K562 (cell line): ENCODE measurements at regions not wholly inside any gene's neighbourhood (a gene's known extent, or its start where the extent isn't known, plus 50 kb on each side); places are given as distances from the start of the nearest gene placed in this dataset.

Experiments
- ATAC-seq: fragments of 200-7000 bp; cut with Tn5 transposase; 3 replicates; pipeline ENCODE4 v1.9.1; 2020; ENCODE audit warnings: moderate library complexity
- BruUV-seq: library from RNA; stranded (reverse); fragments of 400-500 nt; replicated peaks from 2 replicates; lab custom pipeline; 2021; lab: Mats Ljungman, UMichigan
- CTCF ChIA-PET: fragments of 300-600 bp; formaldehyde crosslinking; extraction: SDS; loops from one replicate; lab custom pipeline; 2021; ENCODE audit warnings: low intra/inter-chr PET ratio; lab: Yijun Ruan, JAX
- POLR2A ChIA-PET: fragments of 300-600, 350-650 bp; sonication (Branson Sonifier 250); formaldehyde crosslinking; extraction: SDS; loops from one replicate; lab custom pipeline; 2021; ENCODE audit warnings: antibody characterized with exemption, inconsistent platforms; lab: Yijun Ruan, JAX
- DNase-seq, 4 experiments: peaks; one replicate each; pipeline versions ENCODE4 v3.0.0 to v3.0.0-alpha.2; 2011 to 2018; ENCODE audit warnings: low spot score in 3 of 4, mixed read lengths in 3 of 4; ENCODE audit errors: extremely low read depth in 1 of 4
- FAIRE-seq: peaks from 2 replicates; lab custom pipeline; 2011; peaks lifted over from hg19 to GRCh38; lab: Jason Lieb, UNC
- H2AFZ ChIP-seq: 2 replicates; pipeline ENCODE4 v1.6.0; 2011; ENCODE audit warnings: low read depth, low read length, control low read depth, inconsistent platforms
- H3K27ac ChIP-seq: fragments of 200-600 bp; 3 replicates; pipeline ENCODE4 v1.8.0; 2011; ENCODE audit warnings: low read depth, mild to moderate bottlenecking, control low read depth, inconsistent platforms, low read length, moderate library complexity, mixed read lengths; ENCODE audit errors: extremely low read depth
- H3K27me3 ChIP-seq, 2 experiments: fragments of 300-600 bp in 1 of 2; 2 replicates in 1 of 2; 3 replicates in 1 of 2; pipeline versions ENCODE4 v1.6.0 to v1.8.0; 2011; ENCODE audit warnings: inconsistent platforms in 2 of 2, low read length in 2 of 2, mild to moderate bottlenecking in 1 of 2, mixed read lengths in 1 of 2, moderate library complexity in 1 of 2; ENCODE audit not compliant: control insufficient read depth in 2 of 2, insufficient read depth in 2 of 2
- H3K36me3 ChIP-seq: fragments of 300-600 bp; 3 replicates; pipeline ENCODE4 v1.8.0; 2011; ENCODE audit warnings: mild to moderate bottlenecking, low read length, inconsistent platforms; ENCODE audit not compliant: control insufficient read depth, insufficient read depth
- H3K4me1 ChIP-seq, 2 experiments: fragments of 200-600 bp in 1 of 2; replicated peaks in 1 of 2; 2 replicates in 1 of 2; 3 replicates in 1 of 2; pipeline versions ENCODE4 v1.5.1 to v1.8.0; 2011; ENCODE audit warnings: inconsistent platforms in 2 of 2, low read length in 2 of 2, mild to moderate bottlenecking in 1 of 2, mixed read lengths in 1 of 2, moderate library complexity in 1 of 2; ENCODE audit not compliant: control insufficient read depth in 2 of 2, insufficient read depth in 2 of 2
- H3K4me2 ChIP-seq: 2 replicates; pipeline ENCODE4 v1.6.1; 2011; ENCODE audit warnings: low read length, control low read depth, inconsistent platforms, mixed read lengths; ENCODE audit not compliant: insufficient read depth
- H3K4me3 ChIP-seq: fragments of 200-600 bp; sonication (generic), shearing (Covaris generic); 2 replicates; pipeline ENCODE4 v1.5.1; 2016; ENCODE audit warnings: control low read depth, inconsistent platforms
- H3K79me2 ChIP-seq: fragments of 200-600 bp; 3 replicates; pipeline ENCODE4 v1.8.0; 2011; ENCODE audit warnings: low read length, inconsistent platforms; ENCODE audit not compliant: control insufficient read depth, insufficient read depth
- H3K9ac ChIP-seq, 2 experiments: 2 replicates each; pipeline versions ENCODE4 v1.6.0 to v1.6.1; 2011; ENCODE audit warnings: low read depth in 2 of 2, low read length in 2 of 2, control low read depth in 1 of 2, inconsistent platforms in 1 of 2, mild to moderate bottlenecking in 1 of 2, mixed read lengths in 1 of 2; ENCODE audit not compliant: insufficient read depth in 1 of 2
- H3K9me1 ChIP-seq: one replicate; pipeline ENCODE4 v1.6.0; 2011; ENCODE audit warnings: inconsistent platforms, mild to moderate bottlenecking, low read length, moderate library complexity; ENCODE audit not compliant: control insufficient read depth, insufficient read depth
- H3K9me3 ChIP-seq: replicated peaks from 2 replicates; pipeline ENCODE4 v1.5.1; 2011; ENCODE audit warnings: low read depth, low read length, inconsistent platforms; ENCODE audit not compliant: control insufficient read depth, insufficient read depth
- H4K20me1 ChIP-seq: replicated peaks from 2 replicates; pipeline ENCODE4 v1.6.1; 2011; ENCODE audit warnings: low read length, inconsistent platforms, mixed read lengths; ENCODE audit not compliant: control insufficient read depth, insufficient read depth
- ATF1 ChIP-seq, 2 experiments: fragments of 450-650 bp in 1 of 2; IDR thresholded peaks; 2 replicates each; pipeline ENCODE4 v1.6.1; 2016; ENCODE audit warnings: missing compliant biosample characterization in 1 of 2, missing genetic modification characterization in 1 of 2
- LCOR ChIP-seq: sonication (generic); formaldehyde crosslinking; IDR thresholded peaks from 2 replicates; pipeline ENCODE4 v1.8.0; 2022; ENCODE audit warnings: mild to moderate bottlenecking, missing genetic modification reagents
- MBD2 ChIP-seq: sonication (generic); IDR thresholded peaks from 2 replicates; pipeline ENCODE4 v1.6.1; 2016; ENCODE audit warnings: low read depth, borderline replicate concordance
- MCM2 ChIP-seq: fragments of 450-650 bp; IDR thresholded peaks from 2 replicates; pipeline ENCODE4 v1.6.1; 2017; ENCODE audit warnings: low read depth, mild to moderate bottlenecking
- RBFOX2 ChIP-seq: fragments of 200-400 bp; formaldehyde crosslinking; IDR thresholded peaks from 2 replicates; pipeline ENCODE4 v1.6.1; 2017; ENCODE audit warnings: low read depth, mild to moderate bottlenecking, low read length, moderate library complexity
- RHOXF2B ChIP-seq: fragments of 250-450 bp; sonication (Bioruptor Pico); conservative IDR thresholded peaks from 2 replicates; pipeline ENCODE4 v1.5.1; 2021
- TAF7 ChIP-seq: fragments of 450-650 bp; IDR thresholded peaks from 2 replicates; pipeline ENCODE4 v1.6.1; 2016; ENCODE audit warnings: missing genetic modification characterization, missing compliant biosample characterization
- ZNF444 ChIP-seq: fragments of 250-450 bp; sonication (Bioruptor Pico); IDR thresholded peaks from 2 replicates; pipeline ENCODE4 v1.4.0; 2020; ENCODE audit warnings: mild to moderate bottlenecking, moderate library complexity
- ZNF780A ChIP-seq: fragments of 250-450 bp; sonication (Bioruptor Pico); IDR thresholded peaks from 2 replicates; pipeline ENCODE4 v1.5.0; 2021; ENCODE audit warnings: mild to moderate bottlenecking
- WGBS: fragments of 100-300 bp; shearing (Covaris generic); methylation state at CpG from one replicate; pipeline ENCODE4 v1.1.6; 2016; ENCODE audit warnings: low coverage, mixed read lengths; ENCODE audit not compliant: insufficient coverage; ENCODE audit errors: missing lambda C conversion rate; 5-methylcytosine and 5-hydroxymethylcytosine counted together
- in situ Hi-C: fragments of 300-500 bp; cut with MboI; formaldehyde crosslinking; loops from 4 replicates; pipeline ENCODE4 v1.15.0; 2018; ENCODE audit warnings: inconsistent platforms, mixed read lengths
- intact Hi-C: fragments of 100-400 bp; cut with micrococcal nuclease; formaldehyde crosslinking; loops from 2 replicates; pipeline ENCODE4 v1.14.2; 2022
- TF ChIP-seq, protein P1 (sequence below), 2 experiments: fragments of 450-650 bp; IDR thresholded peaks; 2 replicates each; pipeline ENCODE4 v1.6.1; 2016; ENCODE audit warnings: mild to moderate bottlenecking in 2 of 2, borderline replicate concordance in 1 of 2, low read depth in 1 of 2, moderate library complexity in 1 of 2
- TF ChIP-seq, protein P2 (sequence below): fragments of 450-650 bp; formaldehyde crosslinking; IDR thresholded peaks from 2 replicates; pipeline ENCODE4 v1.4.0; 2022; ENCODE audit warnings: missing genetic modification characterization
- TF ChIP-seq, protein P3 (sequence below): fragments of 250-450 bp; sonication (Bioruptor Pico); IDR thresholded peaks from 2 replicates; pipeline ENCODE4 v1.5.0; 2021; ENCODE audit warnings: mild to moderate bottlenecking, borderline replicate concordance

DNA sequence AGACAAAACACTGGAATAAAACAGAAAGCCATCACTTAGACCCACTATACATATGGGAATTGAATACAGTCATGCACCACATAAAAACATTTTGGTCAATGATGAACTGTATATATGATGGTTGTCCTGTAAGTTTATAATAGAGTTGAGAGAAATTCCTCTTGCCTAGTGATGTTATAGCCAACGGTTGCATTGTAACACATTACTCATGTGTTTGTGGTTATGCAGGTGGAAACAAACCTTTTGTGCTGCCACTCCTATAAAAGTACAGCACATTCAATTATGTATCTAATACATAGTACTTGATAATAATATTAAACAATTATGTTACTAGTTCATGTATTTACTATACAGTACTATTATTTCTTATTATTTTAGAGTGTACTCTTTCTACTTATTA, 381.2 kb upstream of the MBL2 start:
- in situ Hi-C loops (no loop called here), intact Hi-C loops (no loop called here)
- ChIA-PET CTCF (no interaction called here), POLR2A (interaction anchor here (0.6 kb wide), 1 partner anchor 1535 kb away, joined by 3 read pairs; no protein-coding TSS in a partner anchor)
- FAIRE-seq (no peak), DNase-seq (no peak), ATAC-seq (no peak)
- BruUV-seq, result no TSS peak
- H3K79me2 ChIP-seq, result no peaks in the 10 kb centered on the region
- no peak overlapping the region for H3K4me3 ChIP-seq
- no peaks in the 10 kb centered on the region for H3K9me1 ChIP-seq
- 0% methylated on average over 1 of the region's 1 CpG for WGBS
- H3K27me3 ChIP-seq, result no peaks in the 10 kb centered on the region
- H3K9ac ChIP-seq, result no peak overlapping the region
- no peak overlapping the region for H2AFZ ChIP-seq
- no peaks in the 10 kb centered on the region for H4K20me1 ChIP-seq
- H3K4me2 ChIP-seq, result no peak overlapping the region
- no peaks in the 10 kb centered on the region for H3K4me1 ChIP-seq
- H3K27ac ChIP-seq, result no peak overlapping the region
- no peaks in the 10 kb centered on the region for H3K36me3 ChIP-seq
- no peaks in the 10 kb centered on the region; the same call in 1 of the 2 replicates for H3K9me3 ChIP-seq
- TF ChIP-seq MCM2 (no peak), RBFOX2 (no peak), ATF1 (CRISPR knock-in tag; IDR thresholded peaks at IDR 0.05) (no peak), ATF1 (tag; IDR thresholded peaks at IDR 0.05) (no peak), LCOR (CRISPR knock-in tag) (no peak), TAF7 (tag) (no peak), ZNF780A (CRISPR knock-in tag) (no peak), MBD2 (no peak), ZNF444 (no peak), RHOXF2B (CRISPR knock-in tag) (no peak)
- TF ChIP-seq, protein P1, sequence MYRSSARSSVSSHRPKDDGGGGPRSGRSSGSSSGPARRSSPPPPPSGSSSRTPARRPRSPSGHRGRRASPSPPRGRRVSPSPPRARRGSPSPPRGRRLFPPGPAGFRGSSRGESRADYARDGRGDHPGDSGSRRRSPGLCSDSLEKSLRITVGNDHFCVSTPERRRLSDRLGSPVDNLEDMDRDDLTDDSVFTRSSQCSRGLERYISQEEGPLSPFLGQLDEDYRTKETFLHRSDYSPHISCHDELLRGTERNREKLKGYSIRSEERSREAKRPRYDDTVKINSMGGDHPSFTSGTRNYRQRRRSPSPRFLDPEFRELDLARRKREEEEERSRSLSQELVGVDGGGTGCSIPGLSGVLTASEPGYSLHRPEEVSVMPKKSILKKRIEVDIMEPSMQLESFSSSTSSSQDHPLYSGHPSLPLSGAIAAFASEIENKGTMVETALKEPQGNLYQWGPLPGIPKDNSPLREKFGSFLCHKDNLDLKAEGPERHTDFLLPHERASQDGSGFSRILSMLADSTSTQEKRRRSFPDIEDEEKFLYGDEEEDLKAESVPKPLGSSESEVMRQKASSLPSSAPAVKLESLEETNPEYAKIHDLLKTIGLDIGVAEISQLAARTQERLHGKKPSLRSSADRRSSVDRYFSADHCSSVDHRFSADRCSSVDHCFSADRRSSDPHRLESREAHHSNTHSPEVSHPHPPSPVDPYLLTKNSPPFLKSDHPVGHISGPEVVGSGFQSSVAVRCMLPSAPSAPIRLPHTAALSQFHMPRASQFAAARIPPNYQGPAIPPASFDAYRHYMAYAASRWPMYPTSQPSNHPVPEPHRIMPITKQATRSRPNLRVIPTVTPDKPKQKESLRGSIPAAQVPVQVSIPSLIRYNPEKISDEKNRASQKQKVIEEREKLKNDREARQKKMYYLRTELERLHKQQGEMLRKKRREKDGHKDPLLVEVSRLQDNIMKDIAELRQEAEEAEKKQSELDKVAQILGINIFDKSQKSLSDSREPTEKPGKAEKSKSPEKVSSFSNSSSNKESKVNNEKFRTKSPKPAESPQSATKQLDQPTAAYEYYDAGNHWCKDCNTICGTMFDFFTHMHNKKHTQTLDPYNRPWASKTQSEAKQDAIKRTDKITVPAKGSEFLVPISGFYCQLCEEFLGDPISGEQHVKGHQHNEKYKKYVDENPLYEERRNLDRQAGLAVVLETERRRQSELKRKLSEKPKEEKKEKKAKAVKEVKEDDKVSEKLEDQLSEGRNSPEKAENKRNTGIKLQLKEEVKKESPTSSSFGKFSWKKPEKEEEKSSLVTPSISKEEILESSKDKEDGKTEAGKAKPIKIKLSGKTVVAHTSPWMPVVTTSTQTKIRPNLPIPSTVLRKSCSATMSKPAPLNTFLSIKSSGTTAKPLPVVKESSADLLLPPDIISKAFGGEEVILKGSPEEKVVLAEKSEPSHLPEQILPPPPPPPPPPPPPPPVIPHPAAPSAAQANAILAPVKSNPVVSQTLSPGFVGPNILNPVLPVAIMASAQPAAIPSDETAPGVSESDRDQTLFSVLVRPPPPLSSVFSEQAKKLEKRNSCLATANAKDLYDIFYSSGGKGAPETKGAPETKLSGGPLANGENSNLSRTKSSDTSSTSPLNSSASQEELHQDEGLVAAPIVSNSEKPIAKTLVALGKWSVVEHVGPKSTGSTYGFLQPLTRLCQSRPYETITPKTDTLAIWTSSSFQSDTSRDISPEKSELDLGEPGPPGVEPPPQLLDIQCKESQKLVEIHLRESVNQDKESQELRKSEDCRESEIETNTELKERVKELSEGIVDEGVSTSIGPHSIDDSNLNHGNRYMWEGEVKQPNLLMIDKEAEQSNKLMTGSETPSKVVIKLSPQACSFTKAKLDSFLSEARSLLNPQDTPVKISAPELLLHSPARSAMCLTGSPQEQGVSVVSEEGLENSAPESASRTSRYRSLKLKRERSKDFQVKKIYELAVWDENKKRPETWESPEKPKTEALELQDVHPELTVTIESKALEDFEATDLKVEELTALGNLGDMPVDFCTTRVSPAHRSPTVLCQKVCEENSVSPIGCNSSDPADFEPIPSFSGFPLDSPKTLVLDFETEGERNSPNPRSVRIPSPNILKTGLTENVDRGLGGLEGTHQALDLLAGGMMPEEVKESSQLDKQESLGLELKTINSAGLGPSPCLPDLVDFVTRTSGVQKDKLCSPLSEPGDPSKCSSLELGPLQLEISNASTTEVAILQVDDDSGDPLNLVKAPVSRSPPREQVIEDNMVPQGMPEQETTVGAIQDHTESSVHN (IDR thresholded peaks at IDR 0.05; ENCODE audit: borderline replicate concordance in 1 of 2, low read depth in 1 of 2), result no peak
- TF ChIP-seq, protein P2, sequence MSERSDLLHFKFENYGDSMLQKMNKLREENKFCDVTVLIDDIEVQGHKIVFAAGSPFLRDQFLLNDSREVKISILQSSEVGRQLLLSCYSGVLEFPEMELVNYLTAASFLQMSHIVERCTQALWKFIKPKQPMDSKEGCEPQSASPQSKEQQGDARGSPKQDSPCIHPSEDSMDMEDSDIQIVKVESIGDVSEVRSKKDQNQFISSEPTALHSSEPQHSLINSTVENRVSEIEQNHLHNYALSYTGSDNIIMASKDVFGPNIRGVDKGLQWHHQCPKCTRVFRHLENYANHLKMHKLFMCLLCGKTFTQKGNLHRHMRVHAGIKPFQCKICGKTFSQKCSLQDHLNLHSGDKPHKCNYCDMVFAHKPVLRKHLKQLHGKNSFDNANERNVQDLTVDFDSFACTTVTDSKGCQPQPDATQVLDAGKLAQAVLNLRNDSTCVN (CRISPR knock-in tag), result no peak
- TF ChIP-seq, protein P3, sequence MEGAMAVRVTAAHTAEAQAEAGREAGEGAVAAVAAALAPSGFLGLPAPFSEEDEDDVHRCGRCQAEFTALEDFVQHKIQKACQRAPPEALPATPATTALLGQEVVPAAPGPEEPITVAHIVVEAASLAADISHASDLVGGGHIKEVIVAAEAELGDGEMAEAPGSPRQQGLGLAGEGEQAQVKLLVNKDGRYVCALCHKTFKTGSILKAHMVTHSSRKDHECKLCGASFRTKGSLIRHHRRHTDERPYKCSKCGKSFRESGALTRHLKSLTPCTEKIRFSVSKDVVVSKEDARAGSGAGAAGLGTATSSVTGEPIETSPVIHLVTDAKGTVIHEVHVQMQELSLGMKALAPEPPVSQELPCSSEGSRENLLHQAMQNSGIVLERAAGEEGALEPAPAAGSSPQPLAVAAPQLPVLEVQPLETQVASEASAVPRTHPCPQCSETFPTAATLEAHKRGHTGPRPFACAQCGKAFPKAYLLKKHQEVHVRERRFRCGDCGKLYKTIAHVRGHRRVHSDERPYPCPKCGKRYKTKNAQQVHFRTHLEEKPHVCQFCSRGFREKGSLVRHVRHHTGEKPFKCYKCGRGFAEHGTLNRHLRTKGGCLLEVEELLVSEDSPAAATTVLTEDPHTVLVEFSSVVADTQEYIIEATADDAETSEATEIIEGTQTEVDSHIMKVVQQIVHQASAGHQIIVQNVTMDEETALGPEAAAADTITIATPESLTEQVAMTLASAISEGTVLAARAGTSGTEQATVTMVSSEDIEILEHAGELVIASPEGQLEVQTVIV, result no peak
